ENCODE measurements at regions not wholly inside any gene's neighbourhood (a gene's known extent, or its start where the extent isn't known, plus 50 kb on each side); places are given as distances from the start of the nearest gene placed in this dataset.

DNA sequence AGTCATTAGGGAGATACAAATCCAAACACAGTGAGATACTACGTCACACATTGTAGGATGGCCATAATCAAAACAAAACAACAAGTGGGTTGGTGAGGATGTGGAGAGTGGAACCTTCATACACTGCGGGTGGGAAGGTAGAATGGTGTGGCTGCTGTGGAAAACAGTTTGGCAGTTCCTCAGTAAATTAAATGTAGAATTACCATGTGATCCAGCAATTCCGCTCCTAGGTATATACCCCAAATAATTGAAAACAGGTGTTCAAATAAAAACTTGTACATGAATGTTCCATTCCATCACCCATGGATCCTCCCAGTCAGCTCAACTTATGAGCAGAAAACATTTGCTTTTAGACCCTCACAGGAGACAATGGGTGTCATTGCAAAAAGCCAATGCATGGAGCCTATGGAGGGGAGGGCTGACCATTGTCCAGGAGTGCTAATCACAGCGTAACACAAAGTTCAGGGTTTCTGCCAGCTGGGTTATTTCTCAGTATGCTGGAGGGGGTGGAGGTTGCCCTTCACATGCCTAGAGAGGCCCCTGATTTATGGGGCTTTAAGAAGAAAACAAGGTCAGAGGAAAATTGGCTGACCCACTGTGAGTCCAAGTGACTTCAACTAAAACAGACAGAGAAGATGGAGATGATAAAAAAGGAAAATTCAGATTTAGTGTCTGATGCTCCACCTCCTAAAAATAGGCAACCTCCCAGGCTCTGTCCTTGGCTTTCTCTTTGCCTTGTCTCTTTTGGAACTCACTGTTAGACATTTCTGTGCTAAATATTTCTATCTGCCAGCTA is 124.1 kb downstream of the WDR11 start:
- no peak for TF ChIP-seq POLR2A (IDR thresholded peaks at IDR 0.05)
- TF ChIP-seq, protein P1, sequence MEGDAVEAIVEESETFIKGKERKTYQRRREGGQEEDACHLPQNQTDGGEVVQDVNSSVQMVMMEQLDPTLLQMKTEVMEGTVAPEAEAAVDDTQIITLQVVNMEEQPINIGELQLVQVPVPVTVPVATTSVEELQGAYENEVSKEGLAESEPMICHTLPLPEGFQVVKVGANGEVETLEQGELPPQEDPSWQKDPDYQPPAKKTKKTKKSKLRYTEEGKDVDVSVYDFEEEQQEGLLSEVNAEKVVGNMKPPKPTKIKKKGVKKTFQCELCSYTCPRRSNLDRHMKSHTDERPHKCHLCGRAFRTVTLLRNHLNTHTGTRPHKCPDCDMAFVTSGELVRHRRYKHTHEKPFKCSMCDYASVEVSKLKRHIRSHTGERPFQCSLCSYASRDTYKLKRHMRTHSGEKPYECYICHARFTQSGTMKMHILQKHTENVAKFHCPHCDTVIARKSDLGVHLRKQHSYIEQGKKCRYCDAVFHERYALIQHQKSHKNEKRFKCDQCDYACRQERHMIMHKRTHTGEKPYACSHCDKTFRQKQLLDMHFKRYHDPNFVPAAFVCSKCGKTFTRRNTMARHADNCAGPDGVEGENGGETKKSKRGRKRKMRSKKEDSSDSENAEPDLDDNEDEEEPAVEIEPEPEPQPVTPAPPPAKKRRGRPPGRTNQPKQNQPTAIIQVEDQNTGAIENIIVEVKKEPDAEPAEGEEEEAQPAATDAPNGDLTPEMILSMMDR (IDR thresholded peaks at IDR 0.05) = no peak
- TF ChIP-seq EP300 (IDR thresholded peaks at IDR 0.05) = no peak
- TF ChIP-seq POLR2AphosphoS5 (IDR thresholded peaks at IDR 0.05) = no peak

Measured in stomach (tissue), 4 donors.